ENCODE measurements at regions not wholly inside any gene's neighbourhood (a gene's known extent, or its start where the extent isn't known, plus 50 kb on each side); places are given as distances from the start of the nearest gene placed in this dataset.

- TF ChIP-seq, protein P1, sequence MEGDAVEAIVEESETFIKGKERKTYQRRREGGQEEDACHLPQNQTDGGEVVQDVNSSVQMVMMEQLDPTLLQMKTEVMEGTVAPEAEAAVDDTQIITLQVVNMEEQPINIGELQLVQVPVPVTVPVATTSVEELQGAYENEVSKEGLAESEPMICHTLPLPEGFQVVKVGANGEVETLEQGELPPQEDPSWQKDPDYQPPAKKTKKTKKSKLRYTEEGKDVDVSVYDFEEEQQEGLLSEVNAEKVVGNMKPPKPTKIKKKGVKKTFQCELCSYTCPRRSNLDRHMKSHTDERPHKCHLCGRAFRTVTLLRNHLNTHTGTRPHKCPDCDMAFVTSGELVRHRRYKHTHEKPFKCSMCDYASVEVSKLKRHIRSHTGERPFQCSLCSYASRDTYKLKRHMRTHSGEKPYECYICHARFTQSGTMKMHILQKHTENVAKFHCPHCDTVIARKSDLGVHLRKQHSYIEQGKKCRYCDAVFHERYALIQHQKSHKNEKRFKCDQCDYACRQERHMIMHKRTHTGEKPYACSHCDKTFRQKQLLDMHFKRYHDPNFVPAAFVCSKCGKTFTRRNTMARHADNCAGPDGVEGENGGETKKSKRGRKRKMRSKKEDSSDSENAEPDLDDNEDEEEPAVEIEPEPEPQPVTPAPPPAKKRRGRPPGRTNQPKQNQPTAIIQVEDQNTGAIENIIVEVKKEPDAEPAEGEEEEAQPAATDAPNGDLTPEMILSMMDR (IDR thresholded peaks at IDR 0.05; ENCODE audit: low read depth, low read length), result no peak
- TF ChIP-seq EZH2phosphoT487 (IDR thresholded peaks at IDR 0.05; ENCODE audit: low read depth), result no peak
These were observed 95.8 kb downstream of the ATXN3L start for GRCh38 chrX:13223868-13224567.
